ENCODE measurements at regions not wholly inside any gene's neighbourhood (a gene's known extent, or its start where the extent isn't known, plus 50 kb on each side); places are given as distances from the start of the nearest gene placed in this dataset.

- no peaks in the 10 kb centered on the region for H3F3A ChIP-seq (ENCODE audit: insufficient read depth, low read length, poor library complexity, severe bottlenecking)
- no peak overlapping the region for H2AFZ ChIP-seq (ENCODE audit: low read depth, low read length)
- no peak overlapping the region for H3K27ac ChIP-seq (ENCODE audit: low read length)
- no peak overlapping the region for H3K4me3 ChIP-seq (ENCODE audit: low read length)
- H3K9me2 ChIP-seq (ENCODE audit: insufficient read depth, low read length), result no peaks in the 10 kb centered on the region
- no peak overlapping the region for H3K4me2 ChIP-seq (ENCODE audit: low read length)
- no peaks in the 10 kb centered on the region for H4K20me1 ChIP-seq (ENCODE audit: insufficient read depth)
- H3K9ac ChIP-seq (ENCODE audit: low read length), result no peak overlapping the region
- no peaks in the 10 kb centered on the region for H3K9me3 ChIP-seq (ENCODE audit: low read length)
- H3K36me3 ChIP-seq (ENCODE audit: insufficient read depth, low read length), result no peaks in the 10 kb centered on the region
- TF ChIP-seq SMC3 (conservative IDR thresholded peaks at IDR 0.05; ENCODE audit: poor library complexity) (no peak), MXI1 (conservative IDR thresholded peaks at IDR 0.05; ENCODE audit: poor library complexity, severe bottlenecking) (no peak), REST (IDR thresholded peaks at IDR 0.05; ENCODE audit: borderline replicate concordance) (no peak)
- no peaks in the 10 kb centered on the region for H3K79me2 ChIP-seq (replicated peaks; ENCODE audit: insufficient read depth, low read length)
- H3K27me3 ChIP-seq (ENCODE audit: insufficient read depth, low read depth, low read length), result no peaks in the 10 kb centered on the region
These were observed 418.8 kb downstream of the PTPRU start for GRCh38 chr1:29655145-29655544.

- Histone ChIP-seq H3K4me2 (ENCODE audit: low read length) (no peak overlapping the region), H2AFZ (ENCODE audit: low read depth, low read length) (no peak overlapping the region), H3K9ac (ENCODE audit: low read length) (no peak overlapping the region), H3K4me3 (ENCODE audit: low read length) (no peak overlapping the region), H3K79me2 (replicated peaks; ENCODE audit: insufficient read depth, low read length) (no peaks in the 10 kb centered on the region), H3K27me3 (ENCODE audit: insufficient read depth, low read depth, low read length) (no peaks in the 10 kb centered on the region), H4K20me1 (ENCODE audit: insufficient read depth) (no peaks in the 10 kb centered on the region), H3K9me2 (ENCODE audit: insufficient read depth, low read length) (no peaks in the 10 kb centered on the region), H3K36me3 (ENCODE audit: insufficient read depth, low read length) (no peaks in the 10 kb centered on the region), H3F3A (ENCODE audit: insufficient read depth, low read length, poor library complexity, severe bottlenecking) (no peaks in the 10 kb centered on the region), H3K27ac (ENCODE audit: low read length) (no peak overlapping the region), H3K9me3 (ENCODE audit: low read length) (no peaks in the 10 kb centered on the region)
- TF ChIP-seq POLR2AphosphoS5 (IDR thresholded peaks at IDR 0.05) (no peak), RAD21 (conservative IDR thresholded peaks at IDR 0.05) (no peak), REST (IDR thresholded peaks at IDR 0.05; ENCODE audit: borderline replicate concordance) (no peak), CTCF (IDR thresholded peaks at IDR 0.05; ENCODE audit: poor library complexity, severe bottlenecking) (no peak), EP300 (conservative IDR thresholded peaks at IDR 0.05; ENCODE audit: poor library complexity, severe bottlenecking) (no peak), MXI1 (conservative IDR thresholded peaks at IDR 0.05; ENCODE audit: poor library complexity, severe bottlenecking) (no peak), SMC3 (conservative IDR thresholded peaks at IDR 0.05; ENCODE audit: poor library complexity) (no peak), TAF1 (IDR thresholded peaks at IDR 0.05; ENCODE audit: low read depth) (no peak), EZH2 (IDR thresholded peaks at IDR 0.05; ENCODE audit: borderline replicate concordance, insufficient read depth, low read length, poor library complexity, severe bottlenecking) (no peak)
These were observed 417.6 kb downstream of the PTPRU start for GRCh38 chr1:29653886-29654450.

All from neural cell (in vitro differentiated cells).